GM21381 (cell line): ENCODE measurements at regions not wholly inside any gene's neighbourhood (a gene's known extent, or its start where the extent isn't known, plus 50 kb on each side); places are given as distances from the start of the nearest gene placed in this dataset.
"Not testable (repeated sequence)": the region's sequence is repeated elsewhere in the genome, so short reads cannot be mapped to it uniquely, and the experiment has no call there.

ENCODE experiments used
- ATAC-seq: cut with Tn5 transposase; IDR thresholded peaks from one replicate; pipeline ENCODE4 v1.9.1; 2021; ENCODE audit warnings: mild to moderate bottlenecking, moderate library complexity; ENCODE audit not compliant: unreplicated experiment

DNA sequence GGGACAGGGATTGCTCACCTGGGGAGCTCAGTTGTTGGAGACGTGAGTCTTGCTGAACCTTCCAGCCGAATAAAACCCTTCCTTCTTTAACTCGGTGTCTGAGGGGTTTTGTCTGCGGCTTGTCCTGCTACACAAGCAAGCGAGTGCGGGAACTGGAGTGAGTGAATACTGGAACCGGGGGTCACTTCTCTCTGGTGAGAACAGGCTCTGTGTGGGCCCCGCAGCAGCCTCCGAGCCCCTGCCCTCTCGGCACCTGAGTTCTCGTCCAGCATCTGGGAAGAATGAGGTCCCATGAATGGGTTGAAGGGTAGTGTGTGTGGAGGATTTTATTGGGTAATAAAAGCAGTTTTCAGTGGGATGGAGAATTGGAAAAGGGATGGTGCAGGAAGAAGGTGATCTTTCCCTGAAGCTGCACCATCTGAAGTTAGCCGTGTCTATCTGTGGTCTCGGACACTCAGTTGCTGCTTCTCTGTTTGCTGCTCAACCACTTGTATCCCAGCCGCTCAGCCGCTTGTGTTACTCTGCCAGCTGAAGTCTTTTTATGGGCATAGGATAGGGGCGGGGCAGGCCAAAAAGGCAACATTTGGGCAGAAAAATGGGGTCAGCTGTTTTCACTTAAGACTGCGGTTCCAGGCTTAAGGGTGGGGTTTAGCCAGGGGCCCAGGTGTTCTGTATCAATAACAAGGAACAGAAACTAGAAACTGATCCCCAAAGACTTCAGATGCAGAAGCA, 450.6 kb upstream of the CAMK1G start:
- ATAC-seq = no peak

DNA sequence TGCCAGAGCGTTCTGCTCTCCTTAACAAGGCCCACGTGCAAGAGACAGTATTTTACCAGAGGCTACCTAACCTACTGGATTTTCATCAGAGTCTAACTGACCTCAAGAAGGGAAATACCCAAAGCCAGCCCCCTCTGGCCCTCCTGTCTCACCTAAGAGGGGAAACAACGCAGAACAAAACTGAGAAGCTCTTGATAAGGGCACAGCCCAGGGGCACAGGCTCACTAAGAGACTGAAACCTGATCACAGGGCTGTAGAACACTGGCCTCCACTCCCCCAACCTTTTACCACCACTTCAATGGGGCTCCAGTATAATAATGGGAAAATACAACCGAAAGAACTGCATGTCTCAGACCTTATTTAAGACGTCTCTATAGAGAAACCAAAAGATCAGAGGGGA, 449.5 kb upstream of the CAMK1G start:
- no peak for ATAC-seq

DNA sequence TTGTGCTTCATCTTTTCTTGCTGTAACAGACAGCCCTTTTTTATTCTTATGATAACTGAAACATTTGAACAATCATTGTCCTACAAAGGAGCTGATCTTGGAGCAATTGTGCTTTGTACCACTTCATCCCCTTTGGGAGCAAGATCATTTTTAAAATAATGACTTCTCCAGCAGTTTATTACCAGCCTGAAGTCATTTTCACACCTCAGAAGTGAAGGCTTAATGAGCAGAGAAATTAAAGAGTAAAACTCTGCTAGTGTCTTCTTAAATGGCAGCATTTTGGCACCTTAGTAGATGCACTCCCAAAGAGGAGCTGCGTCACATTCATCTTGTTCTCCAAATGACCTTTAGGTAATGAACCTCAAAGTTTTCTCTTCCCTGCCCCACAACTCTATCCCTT, 439.6 kb upstream of the CAMK1G start:
- no peak for ATAC-seq

DNA sequence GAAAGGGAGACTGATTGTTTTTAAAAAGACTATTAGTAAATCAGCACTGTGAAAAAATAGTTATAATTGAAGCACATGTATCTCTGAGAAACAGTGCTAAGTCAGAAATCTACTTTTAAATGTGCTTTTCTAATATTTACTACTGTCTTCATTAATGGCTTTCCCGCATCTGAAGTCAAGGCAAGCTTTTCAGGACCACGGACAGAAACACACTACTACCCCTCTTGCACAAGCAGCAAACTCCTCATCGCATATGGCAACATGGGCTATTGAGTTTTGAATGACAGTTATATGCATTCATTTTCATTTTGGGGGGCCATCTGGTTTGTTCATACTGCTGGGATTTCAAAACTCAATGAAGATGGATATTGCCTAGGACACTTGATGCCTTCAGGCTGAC, 433.4 kb upstream of the CAMK1G start:
- no peak for ATAC-seq

DNA sequence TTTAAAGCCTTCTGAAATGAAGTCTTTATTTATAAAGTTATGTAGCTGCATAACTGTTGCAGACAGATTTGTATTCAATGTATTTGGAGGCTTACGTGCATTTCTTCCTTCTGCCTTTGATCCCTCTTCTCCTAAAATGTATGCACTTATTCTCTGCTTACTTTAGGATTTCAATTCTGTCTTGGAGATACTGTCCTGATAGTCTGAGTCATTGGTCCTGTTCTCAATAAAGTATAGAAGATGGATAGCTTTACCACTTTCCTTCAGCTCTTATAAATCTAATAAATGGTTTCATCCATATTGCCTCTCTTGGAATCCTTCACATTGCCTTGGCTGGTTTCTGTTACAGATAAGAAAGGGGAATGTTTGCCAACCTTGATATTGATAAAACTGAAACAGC, 430.1 kb upstream of the CAMK1G start:
- no peak for ATAC-seq

DNA sequence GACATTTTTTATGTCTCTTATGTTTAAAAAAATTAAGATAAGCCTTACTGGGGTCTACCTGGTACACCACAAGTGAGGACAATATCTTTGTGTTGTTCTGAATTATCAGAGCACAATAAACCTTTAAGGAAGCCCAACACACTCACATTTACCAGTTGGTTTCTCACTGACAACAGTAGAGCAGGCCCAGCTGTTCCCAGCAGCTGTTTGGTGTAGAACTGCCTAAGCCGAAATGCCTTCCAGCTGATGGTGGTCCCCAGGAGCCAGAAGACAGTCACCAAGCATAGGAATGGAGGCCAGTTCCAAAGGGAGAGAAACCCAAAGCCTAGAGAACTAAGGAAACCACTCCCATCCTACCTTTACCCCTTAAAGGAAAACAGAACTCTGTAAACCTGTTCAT, 428.6 kb upstream of the CAMK1G start:
- no peak for ATAC-seq

DNA sequence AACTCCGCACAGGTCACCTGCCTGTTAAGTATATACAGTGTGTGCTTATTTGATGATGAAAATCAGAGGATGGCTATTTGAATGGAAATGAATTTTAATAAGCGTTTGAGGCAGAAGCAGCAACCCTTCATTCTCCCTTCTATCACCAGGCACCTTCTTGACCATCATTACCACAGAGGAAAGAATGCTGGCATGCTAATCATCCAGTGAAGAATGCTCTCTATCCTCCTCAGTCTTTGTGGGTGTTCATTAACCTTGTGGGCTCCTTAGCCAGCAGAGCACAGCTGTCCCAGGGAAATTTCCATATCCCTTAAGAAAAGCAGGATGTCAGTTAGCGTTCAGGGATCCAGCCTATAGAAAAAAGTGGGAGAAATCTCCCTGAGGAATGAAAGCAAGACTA, 428.0 kb upstream of the CAMK1G start:
- ATAC-seq = no peak

DNA sequence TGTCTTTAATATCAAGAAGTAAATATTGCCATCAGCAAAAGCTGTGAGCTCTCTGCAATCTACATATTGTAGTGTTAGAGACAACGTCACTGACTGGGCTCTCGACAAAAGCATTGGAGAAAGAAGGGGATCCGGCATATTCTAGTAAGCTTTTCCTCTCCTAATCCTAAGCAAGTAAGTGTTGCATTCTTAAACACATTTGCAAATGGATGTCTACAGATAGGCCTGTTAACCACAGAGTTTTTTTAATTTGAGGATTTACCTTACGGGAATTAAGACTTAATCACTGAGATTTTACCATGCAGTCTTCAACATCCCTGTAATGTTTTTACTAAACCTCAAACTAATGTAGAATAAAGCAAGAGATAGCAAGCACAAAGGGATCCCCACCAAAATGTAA, 426.5 kb upstream of the CAMK1G start:
- ATAC-seq = no peak

DNA sequence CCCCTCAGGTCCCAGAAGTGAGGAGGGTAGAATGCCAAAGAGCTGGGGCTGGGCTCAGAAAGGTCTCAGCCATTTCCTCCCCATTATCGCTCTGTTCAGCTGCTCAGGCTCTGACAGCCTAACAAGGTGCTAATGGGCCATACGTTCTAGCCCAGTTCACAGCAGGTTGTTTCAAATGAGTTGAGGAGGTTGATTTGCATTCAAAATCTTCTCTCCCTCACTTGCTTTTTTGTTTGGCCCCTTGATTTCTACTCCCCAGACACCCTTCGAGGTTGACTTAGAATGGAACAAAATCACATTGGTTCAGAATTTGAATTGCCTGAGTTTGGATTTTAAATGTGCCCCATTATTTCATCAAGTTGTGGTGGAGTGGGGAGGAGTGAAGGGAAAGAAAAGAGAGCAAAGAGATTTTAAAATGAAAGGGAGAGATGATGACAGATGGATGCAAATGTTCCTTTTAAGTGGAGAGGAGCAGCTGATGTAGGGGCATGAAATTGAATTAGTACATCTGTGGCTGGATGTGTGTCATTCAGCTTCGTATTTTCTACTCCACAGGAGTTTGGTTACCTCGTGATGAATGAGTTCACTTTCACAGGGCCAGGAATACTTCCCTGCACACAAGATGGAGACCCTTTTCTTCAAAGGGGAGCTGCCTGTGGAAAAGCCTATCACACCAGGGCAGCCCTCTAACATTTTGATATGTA, 425.8 kb upstream of the CAMK1G start:
- no peak for ATAC-seq

DNA sequence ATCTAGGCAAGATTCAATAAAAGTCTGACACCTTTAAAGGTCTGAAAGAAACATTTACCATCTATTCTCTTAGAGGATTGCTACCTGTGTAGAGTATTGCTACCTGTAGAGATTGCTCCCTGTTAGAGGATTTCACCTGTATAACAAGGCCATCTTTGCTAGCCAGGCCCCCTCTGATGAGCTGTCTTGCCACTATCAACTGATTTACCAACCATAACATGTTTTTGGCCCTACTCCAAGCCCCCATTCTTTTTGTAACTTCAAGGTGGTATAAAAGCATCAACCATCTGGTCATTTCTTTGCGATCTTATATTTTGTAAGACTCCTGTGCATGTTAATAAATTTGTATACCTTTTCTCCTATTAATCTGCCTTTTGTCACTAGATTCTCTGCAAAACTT, 424.7 kb upstream of the CAMK1G start:
- no peak for ATAC-seq

DNA sequence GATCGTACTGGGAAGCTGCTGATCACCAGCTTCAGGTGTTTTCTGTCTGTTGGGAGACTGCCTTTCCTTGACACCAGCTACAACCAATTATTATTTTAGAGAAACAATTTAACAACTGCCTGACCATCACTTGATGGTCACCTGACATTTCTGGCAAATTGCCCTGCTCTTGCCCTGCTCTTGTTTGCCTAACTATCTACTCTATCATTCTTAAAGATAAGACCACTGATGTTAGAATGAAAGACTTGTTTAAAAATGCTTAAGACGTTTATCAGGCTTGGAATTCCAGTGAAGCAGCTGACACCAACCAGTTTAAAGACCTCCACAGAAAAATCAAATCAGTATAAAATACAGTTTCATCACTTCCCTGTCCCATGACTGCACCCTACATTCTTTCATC, 423.3 kb upstream of the CAMK1G start:
- ATAC-seq = no peak

DNA sequence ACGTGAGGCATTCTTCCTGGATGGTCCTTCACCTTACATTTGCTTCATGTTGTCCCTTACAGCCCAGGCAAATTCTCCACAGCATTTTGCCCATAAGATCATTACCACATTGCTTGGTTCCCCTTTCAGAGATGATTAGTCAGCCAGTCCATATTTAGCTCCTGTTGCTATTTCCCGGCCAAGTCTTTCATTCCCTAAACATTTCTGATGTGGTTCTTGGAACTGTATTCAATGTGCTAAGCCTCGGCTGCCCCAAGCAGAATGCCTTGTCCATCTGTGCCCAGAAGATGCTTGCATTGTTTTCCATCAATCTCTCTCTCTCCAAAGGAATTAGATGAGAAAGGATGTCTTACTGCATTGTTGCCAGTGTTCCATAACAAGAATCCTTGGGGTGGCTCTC, 420.9 kb upstream of the CAMK1G start:
- ATAC-seq = no peak

DNA sequence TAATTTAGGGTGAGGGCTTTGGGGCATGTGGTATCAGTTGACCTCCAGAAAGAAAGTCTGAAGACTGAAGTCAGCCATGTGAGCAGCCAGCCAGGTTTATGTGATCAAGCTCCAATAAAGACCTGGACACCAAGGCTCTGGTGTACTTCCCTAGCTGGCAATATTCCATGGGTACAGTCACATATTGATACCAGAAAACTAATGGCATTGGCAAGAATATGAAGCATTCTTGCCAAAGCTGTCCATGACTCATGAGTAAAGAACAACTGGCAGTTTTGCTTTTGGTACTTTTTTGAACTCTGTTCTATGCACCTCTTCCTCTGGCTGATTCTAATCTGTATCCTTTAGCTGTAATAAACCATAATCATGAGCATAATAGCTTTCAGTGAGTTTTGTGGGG, 415.3 kb upstream of the CAMK1G start:
- ATAC-seq = no peak

DNA sequence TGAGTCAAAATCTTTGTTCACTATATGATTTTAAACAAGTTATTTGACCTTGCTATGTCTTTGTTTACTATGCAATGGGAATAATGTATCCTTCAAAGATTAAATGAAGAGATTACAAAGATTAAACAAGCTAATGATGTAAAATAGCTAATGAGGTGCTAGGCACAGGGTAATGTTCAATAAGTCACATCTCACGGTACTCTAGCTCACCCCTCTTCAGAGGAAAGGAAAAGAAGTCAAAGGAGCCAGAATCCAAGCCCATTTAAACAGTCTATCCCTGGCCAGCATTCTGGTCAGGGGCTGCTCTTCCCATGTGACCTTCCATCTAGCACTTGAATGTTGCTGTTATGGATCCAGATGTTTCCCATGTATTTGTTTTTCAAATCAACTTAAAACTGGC, 412.4 kb upstream of the CAMK1G start:
- ATAC-seq = no peak

DNA sequence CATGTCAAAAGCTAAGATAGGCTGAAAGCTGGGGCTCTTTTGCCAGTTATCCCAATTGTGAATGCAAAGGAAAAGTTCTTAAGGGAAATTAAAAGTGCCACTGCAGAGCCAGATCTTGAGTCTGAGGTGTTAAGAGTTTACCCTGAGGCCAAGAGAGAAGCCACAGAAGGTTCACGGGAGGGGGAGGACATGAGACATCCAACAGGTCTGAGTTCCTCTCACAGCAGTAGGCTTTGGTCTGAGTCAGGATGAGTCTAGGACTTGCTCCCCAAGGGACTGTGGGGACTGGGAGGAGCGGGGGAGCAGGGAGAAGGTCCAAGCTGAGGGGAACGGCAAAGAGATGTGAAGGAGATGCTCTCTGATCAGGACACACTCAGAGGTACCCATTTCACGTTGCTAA, 411.2 kb upstream of the CAMK1G start:
- no peak for ATAC-seq

DNA sequence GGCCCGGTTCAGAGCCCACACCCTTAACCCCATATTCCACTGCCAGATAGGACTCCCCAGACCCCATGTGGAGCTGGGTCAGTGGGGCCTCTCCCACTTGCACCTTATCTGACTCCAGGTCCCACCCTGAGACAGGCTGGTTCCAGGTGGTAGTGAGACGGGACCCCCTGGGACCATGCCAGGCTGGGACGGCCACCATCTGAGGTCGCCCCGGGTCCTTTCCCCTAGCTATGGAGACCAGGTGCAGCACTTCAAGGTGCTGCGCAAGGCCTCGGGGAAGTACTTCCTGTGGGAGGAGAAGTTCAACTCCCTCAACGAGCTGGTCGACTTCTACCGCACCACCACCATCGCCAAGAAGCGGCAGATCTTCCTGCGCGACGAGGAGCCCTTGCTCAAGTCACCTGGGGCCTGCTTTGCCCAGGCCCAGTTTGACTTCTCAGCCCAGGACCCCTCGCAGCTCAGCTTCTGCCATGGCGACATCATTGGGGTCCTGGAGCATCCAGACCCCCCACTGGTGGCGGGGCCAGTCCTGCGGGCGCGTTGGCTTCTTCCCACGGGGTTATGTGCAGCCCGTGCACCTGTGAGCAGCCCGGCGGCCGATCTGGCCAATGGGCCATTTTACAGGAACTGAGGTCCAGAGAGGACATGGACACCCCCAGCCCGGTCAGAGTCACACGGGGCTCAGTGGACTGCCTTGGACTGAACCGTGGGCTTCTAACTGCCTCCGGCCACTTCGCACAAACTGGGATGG, 410.5 kb upstream of the CAMK1G start:
- ATAC-seq = not testable (repeated sequence)

DNA sequence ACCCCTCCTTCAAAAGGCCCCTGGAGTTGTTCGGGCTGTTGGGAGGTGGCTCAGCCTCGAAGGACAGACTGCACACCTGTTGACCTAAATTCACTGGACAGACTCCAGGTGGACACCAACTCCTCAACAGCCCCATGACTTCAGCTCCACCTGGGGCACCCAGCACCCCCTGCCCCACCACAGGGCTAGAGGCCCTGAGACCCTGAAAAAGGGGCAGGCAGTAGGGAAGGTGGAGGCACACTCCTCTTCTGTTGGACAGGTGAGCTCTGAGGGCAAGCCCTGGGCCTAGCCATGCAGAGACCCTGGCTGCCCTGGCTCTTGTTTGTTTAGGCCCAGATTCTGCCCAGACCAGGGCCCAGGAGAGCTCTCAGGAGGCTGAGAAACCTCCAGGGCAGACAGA, 409.7 kb upstream of the CAMK1G start:
- not testable (repeated sequence) for ATAC-seq

DNA sequence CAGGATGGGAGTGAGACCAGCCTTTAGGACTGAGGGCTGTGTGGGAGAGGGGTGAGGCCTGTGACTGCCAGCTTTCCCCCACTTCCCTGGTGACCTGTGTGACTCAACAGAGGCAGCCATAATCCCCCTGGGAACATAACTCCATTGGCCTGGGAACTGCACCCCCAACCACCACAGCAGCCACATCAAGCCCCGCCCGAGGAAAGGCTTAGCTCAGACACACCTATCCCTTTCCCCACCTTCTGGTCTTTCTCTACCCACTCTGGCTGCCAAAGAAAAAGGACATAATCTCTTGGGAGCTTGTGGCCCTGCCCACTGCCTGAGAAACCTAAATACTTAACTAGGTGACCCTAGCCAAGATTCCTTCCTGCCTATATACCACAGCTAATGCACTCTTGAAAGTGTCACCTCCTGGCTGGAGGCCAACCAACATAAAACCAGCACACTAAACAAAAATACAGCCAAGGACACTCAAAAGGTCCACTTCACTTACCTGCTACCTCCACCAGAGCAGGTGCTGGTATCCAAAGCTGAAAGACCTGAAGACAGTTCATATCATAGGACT, 406.6 kb upstream of the CAMK1G start:
- no peak for ATAC-seq

DNA sequence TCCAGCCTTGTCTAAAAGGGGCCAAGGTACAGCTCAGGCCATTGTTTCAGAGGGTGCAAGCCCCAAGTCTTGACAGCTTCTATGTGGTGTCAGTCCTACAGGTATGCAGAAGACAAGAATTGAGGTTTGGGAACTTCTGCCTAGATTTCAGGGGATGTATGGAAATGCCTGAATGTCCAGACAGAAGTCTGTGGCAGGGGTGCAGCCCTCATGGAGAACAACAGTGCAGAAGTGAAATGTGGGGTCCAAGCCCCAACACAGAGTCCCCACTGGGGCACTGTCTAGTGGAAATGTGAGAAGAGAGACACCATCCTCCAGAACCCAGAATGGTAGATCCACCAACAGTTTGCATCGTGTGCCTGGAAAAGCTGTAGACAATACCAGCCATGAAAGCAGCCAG, 400.3 kb upstream of the CAMK1G start:
- ATAC-seq = no peak

DNA sequence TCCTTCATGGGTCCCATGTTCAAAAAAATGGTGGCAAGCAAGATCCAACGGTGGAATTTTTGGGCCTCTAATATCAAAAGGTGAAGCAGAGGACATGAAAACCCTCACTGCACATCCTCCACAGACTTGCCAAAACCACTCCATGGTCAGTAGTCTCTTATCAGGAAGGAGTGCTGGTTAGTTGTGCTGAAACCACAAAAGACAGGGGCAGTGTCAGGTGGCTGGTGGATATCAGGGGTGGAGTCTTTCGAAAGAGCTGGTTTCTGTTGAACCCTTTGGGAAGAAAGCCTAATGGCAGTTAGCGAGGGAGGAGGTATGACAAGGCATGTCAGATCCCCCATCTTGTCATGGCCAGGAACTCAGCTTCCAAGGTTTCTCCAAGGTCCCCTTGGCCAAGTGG, 395.9 kb upstream of the CAMK1G start:
- ATAC-seq = no peak

DNA sequence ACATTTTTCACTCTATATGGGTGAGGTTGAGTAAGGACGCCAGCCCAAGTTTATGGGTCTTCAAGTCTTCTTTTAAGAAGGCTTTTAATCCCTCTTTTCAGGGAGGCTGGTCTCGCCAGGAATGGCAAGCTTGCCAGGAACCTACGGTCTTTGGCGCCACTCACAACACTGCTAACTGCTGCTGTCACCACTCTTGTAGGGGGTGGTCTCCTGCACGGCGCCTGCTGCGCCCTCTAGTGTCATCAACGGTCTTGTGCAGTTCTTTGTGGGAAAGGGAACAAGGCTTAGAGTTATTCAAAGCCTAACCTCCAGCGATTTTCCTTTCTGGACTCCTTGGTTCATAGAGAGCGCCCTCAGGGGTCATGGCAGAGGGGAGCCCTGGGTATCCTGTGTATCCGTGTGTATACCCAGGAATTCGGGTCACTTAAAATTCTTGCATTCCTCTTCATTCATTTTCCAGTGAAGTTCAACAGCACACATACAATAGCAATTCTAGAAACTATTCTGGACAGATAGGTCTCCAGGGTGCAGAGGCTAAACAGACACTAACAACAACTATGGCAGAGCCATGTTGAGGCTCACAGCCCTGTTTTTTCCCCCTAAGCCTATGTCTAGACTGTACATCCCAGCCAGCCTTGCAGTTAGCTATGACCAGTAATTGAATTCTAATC, 392.8 kb upstream of the CAMK1G start:
- peak; percentile 90 for ATAC-seq
